ENCODE measurements at regions not wholly inside any gene's neighbourhood (a gene's known extent, or its start where the extent isn't known, plus 50 kb on each side); places are given as distances from the start of the nearest gene placed in this dataset.

DNA sequence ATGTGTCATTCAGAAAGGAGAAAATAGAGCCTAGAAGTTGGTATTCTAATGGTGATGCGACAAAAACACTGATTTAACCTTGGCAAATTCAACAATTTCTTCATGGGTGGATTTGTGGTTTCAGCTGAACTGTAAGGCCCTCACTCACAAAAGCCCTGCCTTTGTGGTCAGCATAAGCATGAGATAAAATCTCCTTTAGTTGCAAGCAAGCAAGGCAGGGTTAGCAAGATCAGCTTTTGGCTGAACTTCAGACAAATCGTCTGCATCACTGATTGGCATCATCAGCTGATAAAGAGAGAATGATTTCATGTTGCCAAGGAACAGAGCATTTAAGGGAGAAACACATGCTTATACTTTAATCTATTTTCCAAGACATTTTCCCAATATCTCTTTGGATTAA lies 2582.2 kb downstream of the PCDH7 start:
- no peak for DNase-seq

DNA sequence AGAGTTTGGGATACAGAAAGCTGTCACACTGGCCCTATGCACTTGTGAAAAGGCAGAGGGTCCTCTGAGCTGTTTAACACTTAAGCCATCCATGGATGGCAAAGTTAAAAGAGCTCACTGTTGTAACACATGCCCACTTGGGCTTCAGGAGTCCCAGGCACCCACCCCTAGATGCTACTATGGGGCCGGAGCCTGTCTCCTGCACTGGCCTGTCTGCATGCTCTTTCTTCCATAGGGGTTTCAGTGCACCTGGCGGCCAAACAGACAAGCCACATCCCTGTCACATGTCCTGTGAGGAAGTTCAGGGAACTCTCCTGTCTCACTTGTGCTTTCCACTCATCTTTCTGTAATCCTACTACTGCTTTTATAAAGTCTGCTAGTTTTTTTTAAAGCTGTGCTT lies 2586.0 kb downstream of the PCDH7 start:
- DNase-seq, result no peak

DNA sequence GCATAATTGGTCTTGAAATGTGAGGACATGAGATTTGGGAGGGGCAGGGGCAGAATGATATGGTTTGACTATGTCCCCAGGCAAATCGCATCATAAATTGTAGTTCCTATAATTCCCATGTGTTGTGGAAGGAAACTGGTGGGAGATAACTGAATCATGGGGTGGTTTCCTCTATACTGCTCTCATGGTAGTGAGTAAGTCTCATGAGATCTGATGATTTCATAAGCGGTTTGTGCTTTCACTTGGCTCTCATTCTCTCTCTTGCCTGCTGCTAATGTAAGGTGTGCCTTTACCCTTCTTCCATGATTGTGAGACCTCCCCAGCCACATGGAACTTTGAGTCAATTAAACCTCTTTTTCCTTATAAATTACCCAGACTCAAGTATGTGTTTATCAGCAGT lies 2595.9 kb downstream of the PCDH7 start:
- DNase-seq, result no peak

DNA sequence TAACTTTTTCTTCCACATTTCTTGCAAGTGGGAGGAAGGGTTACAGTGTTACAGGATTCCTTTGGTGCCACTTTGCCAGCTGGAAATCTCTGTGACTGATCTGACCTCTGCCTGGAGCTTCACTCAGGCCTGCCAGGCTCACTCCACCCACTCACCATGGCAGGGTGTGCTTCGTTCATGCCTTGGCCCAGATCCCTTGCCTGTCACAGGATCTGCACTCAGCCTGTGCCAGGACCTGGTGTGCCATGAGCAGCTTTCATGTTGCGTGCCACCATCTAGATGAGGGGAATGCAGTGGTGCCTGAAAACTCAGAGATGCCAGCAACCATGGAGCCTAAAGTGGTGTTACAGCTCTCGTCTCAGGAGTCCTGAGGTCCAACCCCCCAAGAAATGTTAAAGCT lies 2596.4 kb downstream of the PCDH7 start:
- DNase-seq, result no peak

DNA sequence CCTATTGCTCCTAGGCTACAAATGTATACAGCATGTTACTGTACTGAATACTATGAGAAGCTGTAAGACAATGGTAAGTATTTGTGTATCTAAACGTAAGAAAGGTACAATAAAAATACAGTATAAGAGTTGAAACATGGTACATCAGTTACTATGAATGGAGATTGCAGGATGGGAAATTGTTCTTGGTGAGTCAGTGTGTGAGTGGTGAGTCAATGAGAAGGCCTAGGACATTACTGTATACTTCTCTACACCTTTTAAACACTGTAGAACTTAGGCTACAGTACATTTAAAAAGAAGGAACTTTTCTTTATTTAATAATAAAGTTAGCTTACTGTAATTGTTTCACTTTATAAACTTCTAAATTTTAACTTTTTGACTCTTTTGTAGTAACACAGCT lies 2603.2 kb downstream of the PCDH7 start:
- DNase-seq, result no peak

DNA sequence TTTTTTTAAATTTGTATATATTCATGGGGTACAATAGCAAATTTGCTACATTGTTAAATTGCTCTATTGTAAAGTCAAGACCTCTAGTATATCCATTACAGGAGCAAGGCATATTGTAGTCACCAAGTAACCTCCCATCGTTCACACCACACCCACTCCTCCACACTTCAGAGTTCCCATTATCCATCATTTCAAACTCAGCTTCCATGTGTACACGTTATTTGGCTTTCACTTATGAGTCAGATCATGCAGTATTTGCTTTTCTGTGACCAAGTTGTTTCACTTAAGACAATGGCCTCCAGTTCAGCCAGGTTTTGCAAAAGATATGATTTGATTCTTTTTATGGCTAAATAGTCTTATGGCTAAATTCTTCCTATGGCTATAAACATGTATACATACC lies 2614.2 kb downstream of the PCDH7 start:
- DNase-seq, result no peak

DNA sequence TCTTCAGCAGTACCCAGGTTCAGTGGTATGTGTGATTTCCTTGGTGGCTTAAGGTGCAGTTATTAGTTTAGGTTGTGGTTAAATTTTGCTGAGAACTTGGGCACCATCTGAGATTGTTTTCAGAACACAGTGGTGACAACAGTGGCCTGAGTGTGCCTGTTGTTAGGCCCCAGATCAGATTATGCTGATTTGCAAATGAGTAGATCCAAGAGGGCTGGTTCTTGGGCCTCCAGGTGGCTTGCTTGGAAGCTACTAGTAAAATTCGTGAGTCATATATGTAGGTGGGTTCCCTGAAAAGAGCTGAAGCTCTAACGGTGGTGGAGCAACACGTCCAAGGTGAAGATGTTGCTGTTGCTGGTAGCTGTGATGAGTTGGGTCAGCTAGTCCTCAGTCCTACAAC lies 2619.6 kb downstream of the PCDH7 start:
- no peak for DNase-seq

DNA sequence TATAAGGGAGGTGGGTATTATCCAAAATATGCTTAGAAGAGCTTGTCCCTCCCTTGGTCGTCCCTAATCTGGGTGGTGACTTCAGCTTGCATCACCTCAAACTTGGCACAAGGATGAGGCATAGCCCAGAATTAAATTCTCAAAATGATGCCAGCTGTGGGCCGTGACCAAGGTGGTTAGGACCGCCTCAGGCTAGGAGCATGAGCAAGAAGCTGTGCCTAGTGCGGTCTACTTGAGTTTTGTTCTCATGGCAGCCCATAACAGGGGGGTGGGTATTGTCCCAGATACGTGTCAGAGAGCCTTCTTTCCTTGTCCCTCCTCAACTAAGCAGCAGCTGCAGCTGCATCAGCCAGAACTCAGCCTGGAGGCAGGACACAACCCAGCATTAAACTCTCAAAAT lies 2620.0 kb downstream of the PCDH7 start:
- DNase-seq, result no peak

DNA sequence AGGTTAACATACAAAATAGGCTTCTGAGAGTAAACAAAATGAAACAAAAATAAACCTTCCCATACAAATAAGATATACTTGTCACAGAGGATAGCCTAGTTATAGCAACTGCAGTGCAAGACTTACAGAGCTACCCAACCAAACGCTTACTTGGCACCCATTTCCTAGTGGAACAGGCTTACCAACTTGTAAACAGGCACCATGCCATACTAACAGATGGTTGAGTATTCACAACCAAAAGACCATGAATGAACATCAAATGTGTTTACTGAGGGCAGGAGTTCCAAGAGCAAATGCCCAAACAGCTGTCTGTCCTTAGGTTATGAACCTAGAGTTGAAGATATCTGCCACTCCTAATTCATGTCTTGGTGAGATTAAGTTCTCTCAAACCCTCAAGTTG lies 2629.2 kb downstream of the PCDH7 start:
- DNase-seq, result no peak

DNA sequence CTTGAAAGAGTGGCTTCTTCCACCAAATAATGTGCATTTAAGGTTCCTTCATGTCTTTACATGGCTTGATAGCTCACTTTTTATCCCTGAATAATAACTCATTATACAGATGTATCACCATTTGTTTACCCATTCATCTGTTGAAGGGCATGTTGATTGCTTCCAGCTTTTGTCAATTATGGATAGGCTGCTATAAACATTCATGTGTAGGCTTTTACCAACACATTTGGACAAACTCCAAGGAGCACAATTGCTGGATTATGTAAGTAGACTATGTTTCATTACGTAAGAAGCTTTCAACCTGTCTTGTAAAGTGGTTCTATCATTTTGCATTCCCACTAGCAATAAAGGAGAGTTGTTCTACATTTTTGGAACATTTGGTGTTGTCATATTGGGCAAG lies 2637.0 kb downstream of the PCDH7 start:
- DNase-seq, result no peak

DNA sequence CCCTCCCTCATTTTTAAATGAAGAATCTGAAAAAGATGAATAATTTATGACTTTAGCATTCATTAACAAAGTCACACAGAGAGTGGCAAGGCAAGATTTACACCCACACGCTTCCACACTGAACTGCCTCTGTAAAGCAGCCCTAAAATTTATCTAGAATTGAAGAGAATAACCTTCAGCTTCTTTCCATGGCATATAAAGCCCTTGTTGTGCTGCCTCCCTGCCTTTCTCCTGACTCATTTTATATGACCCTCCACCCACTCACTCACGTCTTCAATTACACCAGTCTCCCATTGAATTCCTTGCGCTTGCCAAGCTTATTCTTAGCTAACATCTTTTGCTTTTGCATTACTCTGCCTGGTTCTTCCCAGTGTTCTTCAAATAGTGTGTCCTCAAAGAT lies 2649.3 kb downstream of the PCDH7 start:
- no peak for DNase-seq

DNA sequence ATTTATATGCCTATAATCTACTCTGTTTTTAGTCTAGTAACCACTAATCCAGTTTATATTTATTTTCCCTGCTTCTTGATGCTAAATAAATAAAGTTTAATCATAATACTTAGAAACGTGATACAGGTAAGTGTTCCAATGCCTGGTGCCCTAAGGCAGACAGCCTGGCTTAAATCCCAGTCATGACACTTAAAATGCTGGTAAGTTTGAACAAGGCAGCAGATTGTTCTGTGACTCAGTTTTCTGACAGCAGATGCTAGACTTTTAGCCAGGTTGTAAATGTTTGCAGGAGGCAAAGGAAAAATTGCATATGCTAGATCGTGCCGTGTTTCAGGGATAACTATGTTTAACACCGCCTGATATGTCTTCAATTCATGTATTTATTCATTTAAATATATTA lies 2661.6 kb downstream of the PCDH7 start:
- no peak for DNase-seq

DNA sequence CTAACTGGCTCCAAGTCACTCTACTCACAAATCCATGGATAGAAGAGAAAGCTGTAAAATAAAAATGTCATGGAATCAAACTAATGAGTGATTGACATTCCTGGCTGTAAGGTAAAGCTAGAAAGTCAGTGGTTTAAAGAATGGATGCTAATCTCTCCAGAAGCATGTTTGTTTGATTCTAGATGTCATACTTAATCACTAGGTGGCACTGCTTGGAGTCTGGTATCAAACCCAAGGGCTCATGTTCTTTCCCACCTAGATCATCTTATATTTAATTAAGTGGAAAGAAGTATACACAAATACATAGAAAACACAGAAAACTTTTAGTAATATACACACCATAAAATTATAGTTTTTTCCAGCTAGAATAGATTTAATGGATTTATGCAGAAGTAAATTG lies 2666.6 kb downstream of the PCDH7 start:
- DNase-seq, result no peak

DNA sequence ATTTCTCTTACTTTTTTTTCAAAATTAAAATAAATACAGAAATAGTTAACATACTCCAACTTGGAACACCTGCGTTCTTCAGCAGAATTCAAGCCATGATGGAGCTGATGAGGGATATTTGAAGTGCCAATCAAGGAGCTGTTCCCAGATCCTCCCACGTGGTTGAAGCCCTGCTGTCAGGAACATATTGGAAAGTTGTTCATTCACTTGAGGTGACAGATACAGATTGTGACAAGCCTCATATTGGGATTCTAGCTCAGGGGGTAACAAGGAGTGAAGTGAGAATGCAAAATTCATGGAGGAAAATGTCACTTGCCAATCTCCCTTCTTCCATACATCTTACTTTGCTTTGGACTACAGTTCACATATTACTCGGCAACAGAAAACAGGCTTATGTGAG lies 2670.8 kb downstream of the PCDH7 start:
- no peak for DNase-seq

DNA sequence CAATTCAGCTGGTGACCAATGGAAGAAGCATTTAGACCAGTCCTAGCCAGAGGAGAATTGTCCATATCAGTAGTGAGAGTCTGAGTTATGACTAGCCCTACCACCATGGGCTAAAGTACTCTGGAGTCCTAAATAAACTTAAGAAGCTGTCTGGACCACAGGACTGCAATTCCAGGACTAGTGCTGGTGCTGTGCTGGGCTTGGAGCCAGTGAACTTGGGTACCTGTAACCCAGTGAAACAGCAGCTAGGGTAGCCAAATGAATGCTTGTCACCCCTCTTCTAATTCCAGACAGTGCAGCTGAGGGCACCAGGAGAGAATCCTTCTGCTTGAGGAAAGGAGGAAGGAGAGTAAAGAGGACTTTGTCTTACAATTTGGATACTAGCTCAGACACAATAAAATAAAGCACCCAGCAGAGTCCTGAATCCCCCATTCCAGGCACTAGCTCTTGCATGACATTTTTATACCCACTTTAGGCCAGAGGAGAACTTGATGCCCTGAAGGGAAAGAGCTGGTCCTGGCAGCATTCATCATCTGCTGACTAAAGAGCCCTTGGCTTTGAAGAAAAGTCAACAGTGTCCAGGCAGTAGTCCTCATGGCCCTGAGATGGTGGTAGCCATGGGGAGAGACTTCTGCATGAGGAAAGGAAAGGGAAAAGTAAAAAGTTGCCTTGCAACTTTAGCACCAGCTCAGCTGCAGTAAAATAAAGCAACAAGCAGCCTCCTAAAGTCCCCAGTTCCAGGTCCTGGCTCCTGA lies 2675.7 kb downstream of the PCDH7 start:
- DNase-seq, result no peak

DNA sequence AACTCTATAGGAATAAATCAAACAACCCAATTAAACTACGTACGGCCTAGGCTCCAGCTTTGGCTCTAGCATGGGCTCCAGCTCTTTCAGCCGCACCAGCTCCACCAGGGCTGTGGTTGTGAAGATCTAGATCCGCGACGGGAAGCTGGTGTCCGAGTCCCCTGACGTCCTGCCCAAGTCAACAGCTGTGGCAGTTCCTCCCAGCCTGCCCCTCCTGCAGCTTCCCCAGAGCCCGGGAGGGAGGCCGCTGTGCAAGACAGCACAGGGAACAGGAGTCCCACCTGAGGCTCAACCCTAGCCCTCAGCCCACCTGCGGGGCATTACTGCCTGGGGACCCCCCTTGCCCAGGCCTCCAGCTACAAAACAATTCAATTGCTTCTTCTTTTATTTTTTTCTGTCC lies 2680.3 kb downstream of the PCDH7 start:
- no peak for DNase-seq

DNA sequence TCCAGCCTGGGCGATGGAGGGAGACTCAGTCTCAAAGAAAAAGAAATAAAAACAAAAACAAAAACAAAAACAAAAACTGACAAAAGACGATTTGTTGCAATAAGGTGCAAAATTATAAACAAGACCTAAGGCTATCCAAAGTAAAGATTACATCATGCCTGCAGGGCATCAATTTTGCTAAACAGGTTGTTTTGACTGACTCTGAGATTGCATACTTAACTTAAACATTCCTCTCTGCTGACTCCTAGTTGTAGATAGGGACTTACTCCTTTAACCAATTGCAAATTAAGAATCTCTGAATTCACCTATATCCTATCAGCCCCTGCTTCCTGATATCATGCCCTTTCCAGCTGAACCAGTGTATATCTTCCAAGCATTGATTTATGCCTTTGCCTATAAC lies 2687.3 kb downstream of the PCDH7 start:
- DNase-seq, result no peak

DNA sequence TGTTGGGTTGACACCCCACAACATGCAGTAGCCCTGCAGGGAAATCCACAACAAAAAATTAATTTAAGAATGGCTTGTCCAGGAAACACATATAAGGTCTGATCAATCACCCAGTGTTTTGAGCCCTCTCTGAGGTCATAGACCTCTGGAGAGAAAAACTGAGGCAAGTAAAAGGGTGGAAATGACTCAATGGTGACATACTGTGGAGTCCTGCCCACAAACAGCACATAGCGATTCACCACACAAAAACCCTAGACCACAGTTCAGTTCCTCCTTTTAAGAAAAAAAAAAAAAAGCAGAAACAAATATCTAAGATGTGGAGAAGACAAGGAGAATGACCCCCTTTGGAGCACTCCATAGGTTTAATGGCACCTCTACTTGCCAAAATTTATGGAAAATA lies 2691.0 kb downstream of the PCDH7 start:
- peak; percentile 16 for DNase-seq

DNA sequence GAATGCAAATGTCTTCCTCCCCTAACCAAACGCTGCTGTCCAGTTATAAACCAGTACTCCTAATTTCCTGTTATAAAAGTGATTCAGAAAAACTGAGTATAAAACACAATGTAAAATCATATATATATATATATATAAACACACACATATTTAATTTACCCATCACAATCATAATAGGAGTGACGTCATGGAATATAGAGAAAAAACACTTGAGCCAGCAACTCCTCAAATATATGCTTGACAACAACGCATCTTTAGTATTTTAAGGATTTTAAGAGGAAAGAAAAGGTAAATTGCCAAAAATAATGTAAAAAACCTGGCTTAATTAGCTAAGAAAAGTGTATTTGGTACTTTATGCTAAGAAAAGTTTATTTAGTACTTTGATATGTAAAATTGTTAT lies 2701.7 kb downstream of the PCDH7 start:
- no peak for DNase-seq

DNA sequence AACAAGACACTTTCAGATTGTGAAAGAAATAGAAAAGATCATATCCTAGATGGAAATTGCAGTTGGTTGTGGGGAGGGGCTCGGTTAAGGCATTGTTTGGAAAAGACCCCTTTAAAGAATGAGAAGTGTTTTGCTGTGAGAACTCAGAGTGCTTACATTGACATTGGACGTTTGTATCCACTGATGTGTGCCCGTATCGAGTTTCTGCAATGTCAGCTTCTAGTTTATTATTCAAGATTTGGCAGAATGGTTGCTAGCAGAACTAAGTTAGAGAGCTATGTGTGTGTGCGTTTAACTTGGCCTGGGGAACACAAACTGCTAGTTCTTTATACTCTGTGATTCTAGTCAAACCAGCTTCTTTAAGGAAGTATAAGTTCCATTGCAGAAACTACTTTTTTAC lies 2702.5 kb downstream of the PCDH7 start:
- no peak for DNase-seq

DNA sequence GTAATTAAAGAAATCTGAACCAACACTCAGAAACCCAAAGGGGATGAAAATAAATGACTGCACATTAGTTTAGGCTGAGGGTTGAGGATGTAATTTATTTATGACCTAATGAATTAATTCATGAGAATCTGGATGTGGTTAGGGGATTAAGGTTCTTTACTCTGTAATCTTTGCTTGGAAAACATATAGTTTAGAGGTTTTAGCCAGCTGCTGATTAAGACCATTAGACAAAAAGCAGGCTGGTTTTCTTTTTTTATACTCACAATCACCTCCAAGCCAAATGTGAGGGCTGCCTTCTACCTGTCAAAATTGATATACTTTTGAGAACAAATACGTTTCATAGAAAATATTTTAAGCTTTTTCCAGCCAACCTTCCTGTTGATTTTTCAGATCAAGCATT lies 2705.8 kb downstream of the PCDH7 start:
- DNase-seq, result no peak

DNA sequence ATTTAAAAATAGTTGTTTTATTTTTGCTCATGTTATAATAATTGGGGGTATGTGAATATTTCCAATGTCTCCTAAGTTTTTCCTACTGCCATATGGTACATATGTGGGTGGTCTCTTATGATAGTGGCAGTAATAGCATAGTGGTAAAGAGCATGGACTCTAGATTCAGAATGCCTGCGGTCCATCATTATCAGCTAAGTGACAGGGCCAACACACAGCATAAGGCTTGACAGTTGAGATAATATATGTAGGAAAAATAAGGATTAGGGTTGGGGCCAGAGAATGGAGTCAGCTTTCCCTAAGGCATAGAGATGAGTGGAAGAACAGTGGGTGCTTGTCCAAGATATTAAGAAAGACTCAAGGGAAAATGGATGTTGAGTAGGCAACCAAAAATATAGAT lies 2707.5 kb downstream of the PCDH7 start:
- DNase-seq, result no peak

DNA sequence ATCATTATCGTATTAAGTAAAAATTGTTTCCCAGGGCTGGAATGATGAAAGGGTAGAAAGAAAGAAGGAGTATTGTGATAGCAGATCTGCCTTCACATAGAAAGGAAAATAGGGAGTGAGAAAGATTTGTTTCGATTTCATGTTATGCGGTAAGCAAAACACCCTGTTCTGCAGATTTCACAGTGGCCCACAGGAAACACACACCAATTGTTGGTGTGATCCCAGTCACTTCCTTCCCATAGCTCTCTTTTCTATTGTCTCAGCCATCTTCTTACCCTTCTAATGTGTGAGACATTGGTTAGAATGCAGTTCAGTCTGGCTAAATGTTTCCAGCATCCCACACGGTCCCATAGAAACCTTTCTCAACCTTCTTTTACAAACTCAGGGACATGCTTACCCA lies 2709.8 kb downstream of the PCDH7 start:
- DNase-seq, result no peak

DNA sequence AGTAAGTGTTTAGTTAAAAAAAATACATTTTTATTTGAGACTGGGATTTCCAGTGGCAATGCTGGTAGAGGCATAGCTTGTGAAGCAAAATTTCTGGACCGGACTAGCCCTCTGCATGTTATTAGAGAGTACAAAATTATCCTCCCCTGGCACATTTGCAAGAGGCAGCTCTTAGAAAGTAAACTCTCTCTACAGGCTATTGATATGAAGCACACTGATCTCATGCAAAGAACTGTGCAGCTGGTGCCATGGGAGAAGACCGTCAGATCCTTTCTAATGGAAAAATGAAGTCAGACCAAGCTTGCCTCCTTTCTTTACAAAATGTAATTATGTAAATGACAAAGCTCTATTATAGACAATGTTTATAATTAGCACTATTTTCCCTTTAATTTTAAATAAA lies 2717.2 kb downstream of the PCDH7 start:
- DNase-seq, result no peak

DNA sequence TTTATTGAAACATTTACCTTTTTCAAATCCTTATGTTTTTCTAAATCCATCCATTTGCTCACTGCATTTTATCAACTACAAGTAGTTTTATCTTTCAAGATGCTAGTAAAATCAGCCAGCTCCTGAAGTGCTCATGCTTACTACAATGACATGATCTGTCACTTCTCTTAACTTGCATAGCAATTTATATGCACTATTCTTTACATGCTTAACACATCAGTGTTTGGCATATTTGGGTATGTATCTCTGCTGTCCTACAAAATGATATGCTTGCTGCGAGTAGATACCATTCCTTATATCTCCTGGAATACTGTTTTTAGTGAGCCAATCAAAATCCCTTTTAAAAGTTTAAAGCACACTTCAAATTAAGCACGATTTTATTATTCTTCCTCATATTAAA lies 2726.8 kb downstream of the PCDH7 start:
- no peak for DNase-seq

DNA sequence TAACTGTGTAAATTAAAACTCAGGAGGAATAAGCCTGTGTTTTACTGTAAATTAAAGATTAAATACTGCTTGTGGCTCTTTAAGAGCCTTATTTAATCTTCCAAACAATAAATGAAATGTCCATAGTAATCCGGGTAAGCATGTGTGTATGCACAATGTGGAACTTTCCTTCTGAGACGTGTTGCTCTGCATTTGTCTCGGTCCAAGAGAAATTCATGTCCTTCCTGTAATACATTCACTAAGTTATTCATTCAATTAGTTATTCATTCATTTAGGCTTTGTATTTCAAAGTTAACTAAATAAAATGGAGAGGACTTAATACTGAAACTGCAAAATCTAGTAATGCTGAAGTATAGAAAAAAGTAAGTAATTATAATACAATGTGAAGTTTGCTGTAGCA lies 2728.8 kb downstream of the PCDH7 start:
- no peak for DNase-seq

Measured in activated CD4-positive, alpha-beta T cell treated with anti-CD3 and anti-CD28 coated beads, Interleukin-10, Interleukin-2, amounts not matched to agents 100 ng/mL and 50 ng/mL, durations not matched to agents 16 hours and 8 hours (primary cell).